Parathyroid adenoma (tissue), 2 donors: ENCODE measurements at regions not wholly inside any gene's neighbourhood (a gene's known extent, or its start where the extent isn't known, plus 50 kb on each side); places are given as distances from the start of the nearest gene placed in this dataset.

Source experiments
- H2AFZ ChIP-seq: fragments of 300-600 bp; sonication (generic); one replicate; pipeline ENCODE4 v1.7.0; 2017; ENCODE audit warnings: antibody characterized with exemption, mild to moderate bottlenecking
- H3K27ac ChIP-seq: fragments of 300-600 bp; sonication (generic); one replicate; pipeline ENCODE4 v1.7.0; 2017
- H3K27me3 ChIP-seq: fragments of 300-600 bp; sonication (generic); one replicate; pipeline ENCODE4 v1.7.0; 2017; ENCODE audit warnings: low read length; ENCODE audit not compliant: control insufficient read depth, insufficient read depth
- H3K36me3 ChIP-seq: fragments of 300-600 bp; sonication (generic); one replicate; pipeline ENCODE4 v1.7.0; 2017; ENCODE audit warnings: low read length; ENCODE audit not compliant: control insufficient read depth, insufficient read depth
- H3K4me1 ChIP-seq: fragments of 300-600 bp; sonication (generic); one replicate; pipeline ENCODE4 v1.7.0; 2017; ENCODE audit warnings: control low read depth
- H3K4me2 ChIP-seq: fragments of 300-600 bp; sonication (generic); one replicate; pipeline ENCODE4 v1.7.0; 2017; ENCODE audit warnings: low read length
- H3K4me3 ChIP-seq: fragments of 300-600 bp; sonication (generic); one replicate; pipeline ENCODE4 v1.7.0; 2017; ENCODE audit warnings: low read depth, low read length
- H3K79me2 ChIP-seq: fragments of 300-600 bp; sonication (generic); one replicate; pipeline ENCODE4 v1.7.0; 2017; ENCODE audit warnings: control low read depth
- H3K9ac ChIP-seq: fragments of 300-600 bp; sonication (generic); one replicate; pipeline ENCODE4 v1.7.0; 2017; ENCODE audit warnings: mild to moderate bottlenecking
- H3K9me3 ChIP-seq: fragments of 300-600 bp; sonication (generic); one replicate; pipeline ENCODE4 v1.7.0; 2017; ENCODE audit warnings: low read length; ENCODE audit not compliant: control insufficient read depth
- CTCF ChIP-seq: fragments of 300-600 bp; sonication (generic); IDR thresholded peaks from one replicate; pipeline ENCODE4 v1.7.0; 2017; ENCODE audit warnings: antibody characterized with exemption, mild to moderate bottlenecking
- donor health status: primary hyperparathyroidism.

GRCh38 chr20:6925744-6926278 lies 158.3 kb downstream of the BMP2 start:
- no peaks in the 10 kb centered on the region for H3K36me3 ChIP-seq
- H3K9me3 ChIP-seq: no peaks in the 10 kb centered on the region
- no peaks in the 10 kb centered on the region for H3K79me2 ChIP-seq
- no peak overlapping the region for H2AFZ ChIP-seq
- H3K27me3 ChIP-seq: no peaks in the 10 kb centered on the region
- no peak overlapping the region for H3K9ac ChIP-seq
- no peak for TF ChIP-seq CTCF
- no peak overlapping the region for H3K4me3 ChIP-seq
- no peak overlapping the region for H3K4me2 ChIP-seq
- no peak overlapping the region for H3K27ac ChIP-seq
- no peaks in the 10 kb centered on the region for H3K4me1 ChIP-seq

- no peak for TF ChIP-seq CTCF
Observed at GRCh38 chr20:6940048-6940447, 172.6 kb downstream of the BMP2 start.

GRCh38 chr20:6940876-6941275 lies 173.4 kb downstream of the BMP2 start:
- Histone ChIP-seq H2AFZ (no peak overlapping the region), H3K4me1 (no peaks in the 10 kb centered on the region), H3K4me2 (no peak overlapping the region), H3K27me3 (peaks cover 3% of the 10 kb centered on the region), H3K9me3 (no peaks in the 10 kb centered on the region), H3K79me2 (no peaks in the 10 kb centered on the region), H3K9ac (no peak overlapping the region), H3K36me3 (no peaks in the 10 kb centered on the region), H3K27ac (no peak overlapping the region), H3K4me3 (no peak overlapping the region)
- no peak for TF ChIP-seq CTCF

More at GRCh38 chr20:6940048-6940447, 172.6 kb downstream of the BMP2 start:
- Histone ChIP-seq H2AFZ (no peak overlapping the region), H3K36me3 (no peaks in the 10 kb centered on the region), H3K79me2 (no peaks in the 10 kb centered on the region), H3K27me3 (peaks cover 3% of the 10 kb centered on the region), H3K4me1 (no peaks in the 10 kb centered on the region), H3K4me2 (no peak overlapping the region), H3K27ac (no peak overlapping the region), H3K4me3 (no peak overlapping the region), H3K9ac (no peak overlapping the region), H3K9me3 (no peaks in the 10 kb centered on the region)

- Histone ChIP-seq H3K27me3 (peaks cover 3% of the 10 kb centered on the region), H3K9ac (no peak overlapping the region), H3K79me2 (no peaks in the 10 kb centered on the region), H3K4me2 (no peak overlapping the region), H3K27ac (no peak overlapping the region), H3K36me3 (no peaks in the 10 kb centered on the region), H2AFZ (no peak overlapping the region), H3K4me1 (no peaks in the 10 kb centered on the region), H3K9me3 (no peaks in the 10 kb centered on the region), H3K4me3 (no peak overlapping the region)
- TF ChIP-seq CTCF: no peak
Observed at GRCh38 chr20:6941571-6941970, 174.1 kb downstream of the BMP2 start.

- TF ChIP-seq CTCF: no peak
- no peaks in the 10 kb centered on the region for H3K9me3 ChIP-seq
- H3K4me3 ChIP-seq: no peak overlapping the region
- H3K4me2 ChIP-seq: no peak overlapping the region
- no peak overlapping the region for H2AFZ ChIP-seq
- no peaks in the 10 kb centered on the region for H3K36me3 ChIP-seq
- H3K27me3 ChIP-seq: peaks cover 3% of the 10 kb centered on the region
- no peak overlapping the region for H3K27ac ChIP-seq
- H3K79me2 ChIP-seq: no peaks in the 10 kb centered on the region
- H3K4me1 ChIP-seq: no peaks in the 10 kb centered on the region
- no peak overlapping the region for H3K9ac ChIP-seq
Observed at GRCh38 chr20:6942266-6942665, 174.8 kb downstream of the BMP2 start.
